ENCODE measurements at regions not wholly inside any gene's neighbourhood (a gene's known extent, or its start where the extent isn't known, plus 50 kb on each side); places are given as distances from the start of the nearest gene placed in this dataset.

DNA sequence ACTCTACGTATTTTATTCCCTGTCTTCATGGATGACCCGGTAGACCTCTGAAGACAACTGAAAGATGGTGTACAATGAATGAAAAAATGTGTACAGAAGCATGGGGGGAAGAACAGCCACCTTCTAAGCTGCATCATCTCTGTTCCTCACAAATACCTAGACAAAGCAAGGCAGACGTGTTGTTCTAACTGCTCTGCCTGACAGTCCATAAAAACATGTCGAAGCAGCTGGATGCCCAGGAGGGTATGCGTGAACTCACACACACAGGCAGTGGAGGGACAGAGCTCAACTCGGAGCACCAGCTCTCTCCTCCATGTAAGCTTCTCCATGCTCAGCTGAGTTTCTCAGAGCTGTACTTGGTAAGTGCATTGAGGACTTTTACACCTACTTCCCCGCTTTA is 327.4 kb downstream of the CTTN start:
- no peak for DNase-seq (ENCODE audit: low read depth)

DNA sequence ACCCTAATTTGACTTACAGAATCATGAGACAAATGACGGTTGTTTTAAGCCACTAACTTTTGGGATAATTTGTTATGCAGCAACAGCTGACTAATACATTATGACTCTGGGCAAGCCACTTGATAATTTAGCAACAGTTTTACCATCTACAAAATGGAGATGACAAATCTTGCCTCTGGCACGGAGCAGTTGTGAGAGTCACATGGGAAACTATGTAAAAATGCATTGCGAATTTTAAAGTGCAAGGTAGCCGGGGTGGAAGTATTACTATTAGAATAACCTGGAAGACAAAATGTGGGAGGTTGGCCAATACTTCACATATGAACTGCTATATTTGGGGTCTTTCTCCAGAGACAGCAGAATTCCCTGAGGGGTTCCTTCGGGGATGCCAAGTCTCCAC is 328.7 kb downstream of the CTTN start:
- no peak for DNase-seq (ENCODE audit: low read depth)

DNA sequence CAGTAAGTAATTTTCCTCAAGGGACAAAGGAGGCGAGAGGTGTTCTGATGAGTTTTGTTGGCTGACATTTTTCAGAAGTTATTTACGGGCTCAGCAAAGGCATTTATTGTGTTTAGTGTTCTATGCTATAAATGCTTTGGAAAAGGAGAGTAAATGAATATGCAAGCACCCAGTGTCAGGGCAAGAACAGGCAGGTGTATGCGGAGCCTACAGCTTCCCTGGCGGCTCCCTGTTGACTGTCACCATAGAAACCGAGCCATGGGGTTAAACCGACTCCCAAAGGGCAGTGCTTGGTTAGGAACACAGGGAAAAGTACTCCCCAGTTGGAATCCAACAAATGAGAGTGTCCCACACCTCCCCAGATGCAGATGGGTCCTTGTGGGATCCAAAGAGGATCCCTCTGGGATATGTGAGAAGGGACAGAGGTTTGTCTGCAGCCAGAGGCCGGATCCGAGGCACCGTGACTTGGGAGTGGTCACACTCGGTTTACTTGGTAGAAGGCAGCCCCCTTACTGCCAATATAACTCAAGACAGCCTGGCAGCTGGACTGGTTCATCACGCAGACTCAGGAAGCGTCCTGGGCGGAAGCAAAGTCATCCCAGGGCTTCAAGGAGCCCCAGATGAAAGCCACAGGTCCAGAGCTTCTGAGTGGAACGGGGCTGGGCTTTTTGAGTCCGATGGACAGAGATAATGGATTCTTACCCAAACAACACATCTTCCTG is 329.7 kb downstream of the CTTN start:
- DNase-seq (ENCODE audit: low read depth): no peak

DNA sequence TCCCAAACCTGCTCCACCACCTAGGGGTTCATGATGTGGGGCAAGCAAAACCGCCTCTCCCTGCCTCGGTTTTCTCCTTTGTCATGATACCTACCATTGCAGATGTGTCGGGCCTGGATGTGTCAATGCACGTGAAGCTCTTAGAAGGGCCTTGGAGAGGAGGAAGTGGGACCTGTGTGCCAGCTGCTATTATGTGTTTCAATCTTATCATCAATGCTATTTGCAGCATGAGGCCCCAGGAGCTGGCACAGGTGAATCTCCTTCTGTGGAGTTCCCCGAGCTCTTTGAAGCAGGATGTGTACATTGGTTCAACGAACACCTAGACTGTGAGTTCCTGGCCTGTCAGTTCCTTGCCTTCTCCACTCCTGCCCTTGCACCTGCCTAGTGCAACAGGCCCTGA is 331.6 kb downstream of the CTTN start:
- DNase-seq (ENCODE audit: low read depth): no peak

DNA sequence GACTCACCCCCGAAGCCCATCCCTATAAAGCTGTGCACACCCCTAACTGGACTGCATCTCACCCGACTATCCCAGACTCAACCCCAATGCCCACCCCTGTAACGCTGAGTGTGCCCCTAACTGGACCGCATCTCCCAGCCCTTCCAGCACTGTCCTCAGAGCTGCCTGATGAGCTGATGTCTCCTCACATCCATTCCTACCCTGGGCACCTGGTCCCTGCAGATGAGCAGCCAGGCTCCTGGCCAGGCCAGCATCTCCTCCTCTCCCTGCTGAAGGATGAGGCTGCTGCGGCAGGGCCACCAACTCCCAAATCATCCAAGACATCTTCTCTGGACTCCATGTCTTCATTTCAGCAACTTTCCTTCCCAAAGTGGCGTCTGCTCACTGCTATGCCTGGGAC is 332.1 kb downstream of the CTTN start:
- DNase-seq (ENCODE audit: low read depth): no peak

DNA sequence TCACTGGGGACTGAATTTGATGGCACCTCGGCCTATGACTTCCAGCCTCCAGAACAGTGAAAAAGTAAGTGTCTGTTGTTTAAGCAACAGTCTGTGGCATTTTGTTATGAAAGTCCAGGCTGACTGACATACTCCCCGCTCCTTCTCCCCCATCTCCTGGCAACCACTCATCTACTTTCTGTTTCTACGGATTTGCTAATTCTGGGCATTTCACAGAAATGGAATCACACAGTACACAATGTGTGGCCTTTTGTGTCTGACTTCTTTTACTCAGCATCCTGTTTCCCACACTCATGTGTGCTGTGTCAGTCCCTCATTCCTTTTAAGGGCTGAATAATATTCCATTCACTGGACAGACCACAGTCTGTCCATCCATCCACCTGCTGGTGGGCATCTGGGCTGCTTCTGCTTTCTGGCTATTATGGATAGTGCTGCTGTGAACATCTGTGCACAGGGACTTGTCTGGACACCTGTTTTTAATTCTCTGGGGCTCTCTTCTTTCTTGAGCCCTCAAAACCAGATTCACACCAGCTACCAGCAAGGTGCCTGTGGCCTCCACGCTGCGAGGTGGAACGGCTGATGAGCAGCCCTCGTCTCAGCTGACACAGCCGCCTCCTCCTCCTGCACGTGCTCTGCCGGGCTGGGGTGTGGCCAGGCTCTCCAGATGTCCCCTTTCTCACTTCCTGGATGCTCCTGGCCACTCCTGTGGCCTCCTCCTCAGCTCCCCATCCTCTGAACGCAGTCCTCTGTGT is 333.1 kb downstream of the CTTN start:
- DNase-seq (ENCODE audit: low read depth): no peak

DNA sequence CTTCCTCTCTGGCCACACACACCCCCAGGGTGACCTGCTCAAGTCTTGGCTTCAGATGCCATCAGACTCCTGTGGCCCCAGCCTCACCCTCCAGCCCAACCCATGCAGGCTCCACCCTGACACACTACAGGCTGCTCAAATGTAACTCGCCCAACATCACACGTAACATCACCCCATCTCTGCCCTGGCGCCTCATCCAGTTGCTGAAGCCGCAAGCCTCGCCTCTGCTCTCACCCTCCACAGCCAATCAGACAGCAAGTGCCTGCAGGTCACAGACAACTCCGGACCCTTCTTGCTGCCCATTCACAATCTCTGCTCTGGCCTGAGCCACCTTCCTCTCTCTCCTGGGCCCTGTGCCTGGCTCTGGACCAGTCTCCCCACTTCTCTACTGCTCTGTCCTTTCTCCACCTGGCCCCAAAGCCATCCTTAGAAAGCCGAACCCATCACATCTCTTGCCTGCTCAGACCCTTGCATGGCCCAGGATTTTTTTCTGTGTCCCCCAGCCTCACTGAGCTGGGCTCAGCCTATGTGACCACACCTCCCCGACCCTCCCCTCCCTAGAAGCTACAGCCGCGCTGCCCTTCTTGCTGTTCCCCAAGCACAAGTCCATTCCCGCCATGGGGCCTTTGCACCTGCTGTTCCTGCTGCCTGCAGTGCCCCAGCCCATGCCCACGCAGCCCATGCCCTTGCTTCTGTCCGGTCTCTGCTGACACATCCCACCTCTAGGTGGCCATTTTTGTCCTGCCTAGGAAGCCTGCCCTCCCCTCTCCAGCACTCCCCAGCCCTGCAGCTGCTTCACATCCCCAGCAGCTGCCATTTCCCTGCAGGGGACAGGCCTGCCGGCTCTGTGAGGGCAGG is 333.9 kb downstream of the CTTN start:
- no peak for DNase-seq (ENCODE audit: low read depth)

DNA sequence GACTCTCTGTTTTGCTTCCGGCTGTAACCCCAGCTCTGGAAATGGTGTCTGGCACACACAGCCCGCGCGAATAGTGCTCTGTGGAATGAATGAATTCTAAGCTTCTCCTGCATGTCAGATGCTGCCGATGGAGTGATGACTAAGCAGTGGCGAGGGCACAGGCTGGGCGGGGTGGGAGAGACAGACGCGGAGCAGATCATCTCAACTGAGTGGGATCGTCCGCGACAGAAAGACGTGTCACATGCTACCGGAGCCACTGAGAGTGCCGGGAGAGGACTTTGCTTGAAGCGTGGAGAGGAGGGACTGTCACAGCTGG is 334.5 kb downstream of the CTTN start:
- DNase-seq (ENCODE audit: low read depth): no peak

DNA sequence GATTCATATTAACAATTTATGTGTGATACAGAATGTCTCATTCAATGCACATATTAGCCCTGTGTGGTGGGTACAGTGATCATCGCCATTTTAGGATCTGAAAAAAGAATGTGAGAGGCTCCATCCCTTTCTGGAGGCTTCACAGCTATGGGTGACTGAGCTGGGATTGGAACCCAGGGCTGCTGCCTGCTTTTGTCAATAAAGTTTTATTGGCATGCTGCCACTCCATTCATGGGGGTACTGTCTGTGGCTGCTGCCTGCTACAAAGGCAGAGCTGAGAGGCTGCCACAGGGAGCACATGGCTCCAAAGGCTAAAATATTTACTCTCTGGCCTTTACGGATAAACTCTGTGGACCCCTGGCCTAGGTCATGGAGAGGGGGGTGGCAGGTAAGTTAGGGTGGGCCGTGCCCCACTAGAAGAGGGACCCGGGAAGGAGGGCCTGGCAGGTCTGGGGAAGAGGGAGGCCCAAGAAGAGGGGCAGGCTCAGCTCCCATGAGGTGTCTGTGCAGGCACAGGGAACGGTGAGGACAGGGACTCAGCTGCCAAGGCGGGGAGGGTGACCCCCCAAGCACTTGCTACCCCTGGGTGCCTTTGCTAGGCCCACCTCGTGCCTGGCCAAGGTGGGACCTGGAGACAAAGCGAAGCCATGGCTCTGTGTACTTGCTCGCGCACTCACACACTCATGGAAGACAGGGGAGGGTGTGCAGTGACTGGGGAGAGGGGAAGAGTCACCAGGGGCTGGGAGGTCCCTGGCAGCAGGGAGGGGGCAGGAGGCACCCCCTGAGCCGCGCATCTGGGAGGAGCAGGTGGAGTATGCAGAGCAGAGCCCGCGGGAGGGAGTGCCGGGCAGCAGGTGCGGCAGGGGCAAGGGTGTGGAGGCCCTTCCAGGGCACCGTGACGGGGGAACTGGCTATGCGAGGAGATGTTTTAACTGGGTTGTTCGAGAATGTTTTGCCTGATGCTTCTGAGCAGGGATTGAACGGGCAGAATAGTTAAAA is 335.3 kb downstream of the CTTN start:
- no peak for DNase-seq (ENCODE audit: low read depth)

DNA sequence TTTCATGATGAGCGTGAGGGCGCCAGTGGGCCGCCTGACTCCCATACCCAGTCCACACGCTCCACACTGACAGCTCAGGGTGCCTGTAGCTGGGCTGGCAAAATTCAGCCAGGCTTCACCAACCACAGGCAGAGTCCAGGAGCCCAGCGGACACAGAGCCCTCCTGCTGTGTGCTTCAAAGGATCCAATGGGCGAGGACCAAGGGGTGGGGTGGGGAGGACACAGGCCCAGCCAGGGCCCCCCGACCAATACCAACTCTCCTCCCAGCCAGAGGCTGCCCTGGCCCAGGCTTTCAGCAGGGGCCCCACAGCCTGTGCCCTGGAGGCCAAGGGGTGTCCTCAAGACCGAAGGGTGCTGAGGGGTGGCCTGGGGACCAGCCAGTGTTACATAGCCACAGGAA is 336.1 kb downstream of the CTTN start:
- DNase-seq (ENCODE audit: low read depth): no peak

DNA sequence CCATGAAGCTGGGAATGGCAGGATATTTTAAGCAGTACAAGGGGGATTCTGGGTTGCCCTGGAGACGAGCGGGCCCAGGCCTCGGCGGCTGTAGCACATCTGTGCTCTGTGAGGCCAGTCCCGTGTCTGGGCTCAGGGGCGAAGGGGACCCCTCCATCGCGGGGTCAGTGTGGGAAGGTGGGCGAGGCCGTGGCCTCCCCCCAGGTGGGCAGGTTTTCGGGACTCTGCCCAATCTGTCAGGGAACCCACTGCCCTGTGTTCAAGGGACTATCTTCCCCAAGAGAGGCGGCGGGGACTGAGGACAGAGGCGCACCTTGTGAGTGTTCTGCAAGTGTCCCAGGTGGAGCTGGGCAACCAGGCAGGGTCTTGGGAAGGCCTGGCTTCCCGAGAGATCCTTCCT is 336.6 kb downstream of the CTTN start:
- no peak for DNase-seq (ENCODE audit: low read depth)

DNA sequence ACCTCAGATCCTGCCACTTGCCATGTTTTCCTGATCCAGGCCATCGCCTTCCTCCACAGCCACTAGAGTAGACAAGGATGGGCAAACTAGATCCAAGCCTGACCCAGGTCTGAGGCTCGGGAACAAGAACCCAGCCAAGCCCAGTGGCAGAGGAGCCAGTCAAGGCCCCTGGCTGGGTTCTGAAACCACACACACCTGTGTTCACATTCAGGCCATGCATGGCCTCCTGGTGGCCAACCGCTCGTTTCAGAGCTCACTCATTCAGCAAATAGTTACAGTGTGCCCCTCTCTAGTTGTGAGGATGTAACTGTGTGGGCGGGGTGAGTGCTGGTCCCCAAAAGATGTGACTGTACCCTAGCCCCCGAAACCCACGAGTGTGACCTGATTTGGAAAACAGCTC is 337.6 kb downstream of the CTTN start:
- no peak for DNase-seq (ENCODE audit: low read depth)

DNA sequence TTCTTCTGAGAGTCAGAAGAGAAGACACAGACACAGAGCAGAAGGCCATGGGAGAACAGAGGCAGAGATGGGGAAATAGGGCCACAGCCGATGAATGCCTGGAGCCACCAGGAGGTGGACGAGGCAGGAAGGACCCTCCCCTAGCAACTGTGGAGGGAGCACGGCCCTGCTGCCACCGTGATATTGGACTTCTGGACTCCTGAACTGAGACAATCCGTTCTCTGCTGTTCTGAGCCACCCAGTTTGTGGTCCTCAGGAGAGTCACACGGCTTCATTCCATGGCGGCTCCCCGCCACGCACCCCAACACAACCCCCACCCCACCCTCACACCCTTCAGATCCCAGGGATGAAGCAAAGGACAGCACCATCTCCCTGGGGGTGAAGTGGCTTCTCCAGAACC is 338.1 kb downstream of the CTTN start:
- DNase-seq (ENCODE audit: low read depth): no peak

DNA sequence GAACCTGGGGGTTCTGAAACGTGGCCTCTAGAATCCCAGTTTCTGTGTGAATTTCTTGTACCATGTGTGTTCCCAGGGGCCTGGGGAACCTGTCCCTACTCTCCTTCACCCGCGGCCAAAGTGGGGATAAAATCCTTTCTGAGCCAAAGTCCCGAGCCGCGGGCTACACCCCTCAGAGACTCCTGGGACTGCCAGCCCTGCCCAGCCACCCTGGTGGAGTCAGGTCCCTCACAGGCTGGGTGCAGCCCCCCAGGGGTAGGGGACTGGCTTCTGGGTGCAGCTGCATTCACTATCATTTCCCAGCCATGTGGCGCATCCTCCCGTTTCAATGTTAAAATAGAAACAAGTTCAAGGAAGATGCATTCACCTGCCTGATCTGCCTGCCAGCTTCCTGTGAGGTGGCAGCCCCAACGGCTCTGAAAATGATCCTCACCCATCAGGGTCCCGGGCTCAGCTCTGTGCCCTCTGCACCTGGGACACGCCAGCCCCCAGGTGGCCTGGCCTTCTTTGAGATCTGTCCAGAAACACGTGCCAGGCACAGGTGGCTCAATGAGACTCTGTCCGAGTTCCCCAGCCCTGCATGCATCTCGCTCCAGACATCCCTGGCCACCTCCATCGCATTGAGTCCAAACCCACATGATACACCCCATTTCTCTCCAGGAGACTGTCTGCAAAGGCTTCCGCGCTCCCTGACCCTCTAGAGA is 338.8 kb downstream of the CTTN start:
- DNase-seq (ENCODE audit: low read depth): no peak

DNA sequence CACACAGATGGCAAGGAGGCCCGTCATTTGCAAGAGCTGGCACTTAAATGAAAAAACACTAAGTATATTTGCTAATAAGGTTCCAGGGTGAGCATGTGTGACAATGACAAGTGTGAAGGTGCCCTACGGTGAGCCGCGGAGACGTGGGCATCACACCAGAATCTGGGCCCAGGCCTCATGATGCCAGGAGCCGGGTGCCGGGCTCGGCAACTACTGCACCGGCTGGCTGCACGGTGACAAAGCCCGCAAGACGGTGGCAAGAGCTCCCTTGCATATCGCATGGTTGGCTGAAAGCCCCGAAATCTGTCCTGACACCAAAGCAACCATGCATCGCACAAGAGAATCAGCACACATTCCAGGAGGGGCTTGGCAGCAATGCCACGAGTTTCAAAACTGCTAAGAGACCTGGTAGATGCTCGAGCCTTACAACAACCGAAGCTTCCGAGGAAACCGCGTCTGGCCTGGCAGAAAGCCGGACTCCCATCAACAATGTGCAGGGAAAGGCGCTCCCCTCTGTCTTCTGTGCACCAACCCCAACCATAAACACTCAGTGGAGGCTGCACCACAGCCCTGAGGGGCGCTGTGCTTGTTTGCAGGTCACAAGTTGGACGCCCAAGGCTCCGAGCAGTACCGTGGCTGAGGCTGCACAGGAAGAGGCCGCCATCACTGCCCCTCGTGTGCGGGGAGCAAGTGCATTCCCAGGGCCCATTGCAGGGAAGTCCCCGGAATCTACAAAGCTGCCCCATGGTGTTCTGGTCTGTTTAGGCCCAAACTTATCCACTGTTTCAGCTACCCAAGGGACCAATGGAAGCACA is 339.7 kb downstream of the CTTN start:
- no peak for DNase-seq (ENCODE audit: low read depth)

DNA sequence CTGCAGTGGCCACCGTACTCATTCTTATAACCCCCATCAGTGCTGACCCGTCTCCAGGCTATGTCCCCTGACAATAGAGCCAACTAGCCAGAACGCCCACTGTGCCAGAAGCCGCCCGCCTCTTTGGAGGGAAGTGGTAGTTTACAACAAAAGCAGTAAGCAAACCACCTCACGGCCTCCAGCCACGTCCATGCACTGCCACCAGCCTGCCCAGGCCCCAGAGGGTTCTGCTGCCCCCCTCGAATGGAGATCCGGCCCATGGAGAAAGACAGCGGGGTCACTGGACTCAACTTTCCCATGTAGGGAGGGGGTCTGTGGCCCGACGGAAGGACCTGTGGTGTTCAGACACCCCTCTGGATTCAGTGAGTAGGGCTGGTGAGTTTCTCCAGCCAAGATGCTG is 340.3 kb downstream of the CTTN start:
- DNase-seq (ENCODE audit: low read depth): no peak

DNA sequence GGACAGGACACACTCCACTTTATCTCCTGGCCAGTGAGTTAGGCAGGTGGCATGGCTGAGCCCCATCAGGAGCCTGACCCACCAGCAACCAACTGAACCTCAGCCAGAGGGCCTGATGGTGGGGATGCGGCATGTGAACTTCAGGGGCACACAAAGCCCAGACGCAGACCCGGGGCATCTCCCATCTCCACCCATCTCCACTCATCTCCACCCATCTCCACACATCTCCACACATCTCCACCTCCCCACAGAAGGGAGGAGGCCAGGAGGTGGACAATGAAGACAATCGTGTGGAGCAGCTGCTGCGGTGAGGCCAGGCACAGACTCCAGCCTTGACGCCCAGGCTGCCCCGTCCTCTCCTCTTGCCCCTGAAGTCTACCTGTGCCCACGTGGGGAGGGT is 340.8 kb downstream of the CTTN start:
- DNase-seq (ENCODE audit: low read depth): no peak

DNA sequence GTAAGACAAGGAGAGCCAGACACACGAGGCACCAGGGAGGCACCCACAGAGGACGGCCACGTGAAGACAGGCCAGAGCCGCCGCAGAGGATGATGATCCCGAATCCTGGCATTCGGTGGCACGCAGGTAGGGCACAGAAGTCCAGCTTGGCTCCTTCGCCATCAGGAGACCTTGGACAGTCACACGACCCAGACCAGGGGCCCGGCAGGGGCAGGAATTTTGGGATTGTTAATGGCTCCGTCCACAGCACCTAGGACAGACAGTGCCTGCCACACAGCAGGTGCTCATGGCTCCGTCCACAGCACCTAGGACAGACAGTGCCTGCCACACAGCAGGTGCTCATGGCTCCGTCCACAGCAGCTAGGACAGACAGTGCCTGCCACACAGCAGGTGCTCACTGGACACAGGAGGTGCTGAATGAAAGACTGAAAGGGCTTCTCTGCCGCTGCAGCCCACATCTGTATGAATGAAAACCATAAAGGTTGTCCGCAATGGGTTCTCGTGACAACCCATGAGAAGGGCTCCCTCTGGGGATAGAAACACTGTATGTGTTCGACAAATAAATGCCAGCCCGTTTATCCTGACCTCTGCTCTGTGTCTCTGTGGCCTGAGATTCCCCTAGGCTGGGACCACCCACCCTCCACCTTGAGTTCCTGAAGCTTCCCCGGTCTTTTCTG is 341.6 kb downstream of the CTTN start:
- no peak for DNase-seq (ENCODE audit: low read depth)

DNA sequence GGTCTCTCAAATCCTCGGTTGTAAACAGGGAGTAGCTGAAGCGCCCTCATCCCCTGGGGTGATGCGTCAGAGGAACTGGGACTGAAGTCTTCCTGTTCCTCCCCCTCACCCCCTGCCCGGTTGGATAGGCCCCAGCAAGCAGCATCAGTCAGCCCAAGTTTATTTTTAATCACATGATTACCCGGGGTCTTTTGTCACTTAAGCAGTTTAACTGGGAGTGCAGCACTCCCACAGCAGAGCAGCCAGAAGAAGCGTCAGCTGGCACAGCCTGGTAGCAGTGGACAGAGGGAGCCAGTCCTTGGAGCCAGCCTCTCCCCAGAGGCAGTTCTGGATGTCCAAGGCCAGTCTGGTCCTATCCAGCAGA is 342.1 kb downstream of the CTTN start:
- no peak for DNase-seq (ENCODE audit: low read depth)

DNA sequence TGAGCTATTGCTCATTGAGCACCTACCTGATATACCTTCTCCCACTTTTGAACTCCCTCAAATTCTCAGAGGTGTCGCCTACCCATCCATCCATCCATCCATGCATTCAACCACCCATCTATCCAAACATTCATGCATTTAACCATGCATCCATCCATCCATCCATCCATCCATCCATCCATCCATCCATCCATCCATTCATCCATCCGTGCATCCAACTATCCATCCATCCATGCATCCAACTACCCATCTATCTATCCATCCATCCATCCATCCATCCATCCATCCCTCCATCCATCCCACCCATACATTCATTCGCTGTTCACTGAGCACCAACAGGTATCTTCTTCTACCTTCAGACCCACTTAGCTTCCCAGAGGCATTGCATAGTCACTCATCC is 342.8 kb downstream of the CTTN start:
- DNase-seq (ENCODE audit: low read depth): no peak

All from stimulated activated CD4-positive, alpha-beta T cell treated with anti-CD3 and anti-CD28 coated beads, Interleukin-2, amount 100 ng/mL, for 4 hours (primary cell).